ENCODE measurements at regions not wholly inside any gene's neighbourhood (a gene's known extent, or its start where the extent isn't known, plus 50 kb on each side); places are given as distances from the start of the nearest gene placed in this dataset.

DNA sequence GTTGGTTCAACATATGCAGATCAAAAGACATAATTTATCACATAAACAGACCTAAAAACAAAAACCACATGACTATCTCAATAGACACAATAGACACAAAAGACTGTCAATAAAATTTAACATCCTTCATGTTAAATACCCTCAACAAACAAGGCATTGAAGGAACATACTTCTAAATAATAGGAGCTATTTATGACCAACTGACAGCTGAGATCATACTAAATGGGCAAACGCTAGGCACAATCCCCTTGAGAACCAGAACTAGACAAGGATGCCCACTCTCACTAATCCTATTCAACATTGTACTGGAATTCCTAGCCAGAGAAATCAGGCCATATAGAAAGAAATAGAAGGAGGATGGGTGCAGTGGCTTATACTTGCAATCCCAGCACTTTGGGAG is 50.3 kb upstream of the GLYAT start:
- H4K20me1 ChIP-seq (ENCODE audit: insufficient read depth, low read length): no peaks in the 10 kb centered on the region
- no peaks in the 10 kb centered on the region for H3K36me3 ChIP-seq (replicated peaks in 1 of 2; ENCODE audit: control insufficient read depth in 1 of 2, insufficient read depth in 2 of 2, low read length in 2 of 2)
- no peak overlapping the region for H3K27ac ChIP-seq (ENCODE audit: extremely low read length, insufficient read depth, low read length)
- H3K79me2 ChIP-seq (ENCODE audit: insufficient read depth, low read length): no peaks in the 10 kb centered on the region
- BruUV-seq (replicated peaks): no TSS peak
- in situ Hi-C loops (cut with HindIII; ENCODE audit: extremely low pct_ligation_motif_present, low pct_unique_long_range_greater_than_20kb): loop anchor here (10.0 to 25.0 kb wide), 2 partner anchors 197 to 245 kb away; no protein-coding TSS in a partner anchor
- H3K9me3 ChIP-seq (ENCODE audit: low read length): no peaks in the 10 kb centered on the region; the same call in 1 of the 2 replicates
- no peaks in the 10 kb centered on the region for H3K4me1 ChIP-seq (ENCODE audit: insufficient read depth, low read length)
- H3K4me3 ChIP-seq (replicated peaks in 1 of 3; ENCODE audit: insufficient read depth in 1 of 3, low read depth in 2 of 3, low read length in 3 of 3): no peak overlapping the region
- H3K4me2 ChIP-seq (ENCODE audit: low read depth, low read length): no peak overlapping the region
- H2AFZ ChIP-seq (ENCODE audit: low read length): no peak overlapping the region
- intact Hi-C loops (cut with micrococcal nuclease; ENCODE audit: unreplicated experiment): no loop called here
- POLR2A ChIA-PET: no interaction called here
- DNase-seq (ENCODE audit: low spot score) (no peak), ATAC-seq (no peak), FAIRE-seq (no peak)
- 85% methylated on average over 1 of the region's 1 CpG for WGBS (ENCODE audit: low lambda C conversion rate)
- CTCF ChIA-PET (ENCODE audit: low intra/inter-chr PET ratio, low total read pairs): no interaction called here
- no peaks in the 10 kb centered on the region for H3K27me3 ChIP-seq (ENCODE audit: control insufficient read depth in 1 of 2, insufficient read depth in 2 of 2, low read length in 2 of 2)
- no peak overlapping the region for H3K9ac ChIP-seq (ENCODE audit: insufficient read depth, low read depth, low read length)
- TF ChIP-seq, protein P1, sequence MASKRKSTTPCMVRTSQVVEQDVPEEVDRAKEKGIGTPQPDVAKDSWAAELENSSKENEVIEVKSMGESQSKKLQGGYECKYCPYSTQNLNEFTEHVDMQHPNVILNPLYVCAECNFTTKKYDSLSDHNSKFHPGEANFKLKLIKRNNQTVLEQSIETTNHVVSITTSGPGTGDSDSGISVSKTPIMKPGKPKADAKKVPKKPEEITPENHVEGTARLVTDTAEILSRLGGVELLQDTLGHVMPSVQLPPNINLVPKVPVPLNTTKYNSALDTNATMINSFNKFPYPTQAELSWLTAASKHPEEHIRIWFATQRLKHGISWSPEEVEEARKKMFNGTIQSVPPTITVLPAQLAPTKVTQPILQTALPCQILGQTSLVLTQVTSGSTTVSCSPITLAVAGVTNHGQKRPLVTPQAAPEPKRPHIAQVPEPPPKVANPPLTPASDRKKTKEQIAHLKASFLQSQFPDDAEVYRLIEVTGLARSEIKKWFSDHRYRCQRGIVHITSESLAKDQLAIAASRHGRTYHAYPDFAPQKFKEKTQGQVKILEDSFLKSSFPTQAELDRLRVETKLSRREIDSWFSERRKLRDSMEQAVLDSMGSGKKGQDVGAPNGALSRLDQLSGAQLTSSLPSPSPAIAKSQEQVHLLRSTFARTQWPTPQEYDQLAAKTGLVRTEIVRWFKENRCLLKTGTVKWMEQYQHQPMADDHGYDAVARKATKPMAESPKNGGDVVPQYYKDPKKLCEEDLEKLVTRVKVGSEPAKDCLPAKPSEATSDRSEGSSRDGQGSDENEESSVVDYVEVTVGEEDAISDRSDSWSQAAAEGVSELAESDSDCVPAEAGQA (IDR thresholded peaks at IDR 0.05; ENCODE audit: low read depth): no peak
- TF ChIP-seq, protein P1 (CRISPR knock-in tag; IDR thresholded peaks at IDR 0.05; ENCODE audit: borderline replicate concordance): no peak
- TF ChIP-seq ZSCAN29 (CRISPR knock-in tag; conservative IDR thresholded peaks at IDR 0.05): no peak
- no peak for TF ChIP-seq KAT7 (CRISPR knock-in tag; IDR thresholded peaks at IDR 0.05; ENCODE audit: borderline replicate concordance)
- TF ChIP-seq ZNF557 (CRISPR knock-in tag; IDR thresholded peaks at IDR 0.05): no peak
- TF ChIP-seq ZNF205 (CRISPR knock-in tag; IDR thresholded peaks at IDR 0.05): no peak
- no peak for TF ChIP-seq ZNF788 (CRISPR knock-in tag; IDR thresholded peaks at IDR 0.05; ENCODE audit: borderline replicate concordance)
- TF ChIP-seq HNF4A (CRISPR knock-in tag; IDR thresholded peaks at IDR 0.05): no peak
- TF ChIP-seq, protein P2, sequence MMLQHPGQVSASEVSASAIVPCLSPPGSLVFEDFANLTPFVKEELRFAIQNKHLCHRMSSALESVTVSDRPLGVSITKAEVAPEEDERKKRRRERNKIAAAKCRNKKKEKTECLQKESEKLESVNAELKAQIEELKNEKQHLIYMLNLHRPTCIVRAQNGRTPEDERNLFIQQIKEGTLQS (CRISPR knock-in tag; IDR thresholded peaks at IDR 0.05): no peak
- no peak for TF ChIP-seq HHEX (CRISPR knock-in tag; IDR thresholded peaks at IDR 0.05)
- no peak for TF ChIP-seq KLF16 (CRISPR knock-in tag; IDR thresholded peaks at IDR 0.05)
- TF ChIP-seq ZSCAN9 (CRISPR knock-in tag; IDR thresholded peaks at IDR 0.05; ENCODE audit: borderline replicate concordance): no peak
- TF ChIP-seq, protein P3, sequence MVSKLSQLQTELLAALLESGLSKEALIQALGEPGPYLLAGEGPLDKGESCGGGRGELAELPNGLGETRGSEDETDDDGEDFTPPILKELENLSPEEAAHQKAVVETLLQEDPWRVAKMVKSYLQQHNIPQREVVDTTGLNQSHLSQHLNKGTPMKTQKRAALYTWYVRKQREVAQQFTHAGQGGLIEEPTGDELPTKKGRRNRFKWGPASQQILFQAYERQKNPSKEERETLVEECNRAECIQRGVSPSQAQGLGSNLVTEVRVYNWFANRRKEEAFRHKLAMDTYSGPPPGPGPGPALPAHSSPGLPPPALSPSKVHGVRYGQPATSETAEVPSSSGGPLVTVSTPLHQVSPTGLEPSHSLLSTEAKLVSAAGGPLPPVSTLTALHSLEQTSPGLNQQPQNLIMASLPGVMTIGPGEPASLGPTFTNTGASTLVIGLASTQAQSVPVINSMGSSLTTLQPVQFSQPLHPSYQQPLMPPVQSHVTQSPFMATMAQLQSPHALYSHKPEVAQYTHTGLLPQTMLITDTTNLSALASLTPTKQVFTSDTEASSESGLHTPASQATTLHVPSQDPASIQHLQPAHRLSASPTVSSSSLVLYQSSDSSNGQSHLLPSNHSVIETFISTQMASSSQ (IDR thresholded peaks at IDR 0.05; ENCODE audit: low read depth): no peak
- TF ChIP-seq, protein P3 (CRISPR knock-in tag; IDR thresholded peaks at IDR 0.05; ENCODE audit: borderline replicate concordance): no peak
- no peak for TF ChIP-seq FIP1L1 (IDR thresholded peaks at IDR 0.05; ENCODE audit: borderline replicate concordance, insufficient read depth, low read depth, low read length)
- TF ChIP-seq PRMT3 (CRISPR knock-in tag; IDR thresholded peaks at IDR 0.05; ENCODE audit: borderline replicate concordance, low read depth): no peak

Data from HepG2 (cell line).